GM23338 (cell line): ENCODE measurements at regions not wholly inside any gene's neighbourhood (a gene's known extent, or its start where the extent isn't known, plus 50 kb on each side); places are given as distances from the start of the nearest gene placed in this dataset.

ENCODE experiments used
- ATAC-seq: fragments of 200-7000 bp; cut with Tn5 transposase; 3 replicates; pipeline ENCODE4 v1.9.1; 2020
- DNase-seq: peaks from one replicate; pipeline ENCODE4 v3.0.0-alpha.2; 2015; ENCODE audit warnings: low spot score
- H2AFZ ChIP-seq: fragments of 200-600 bp; sonication (generic); 2 replicates; pipeline ENCODE4 v1.8.0; 2016; ENCODE audit warnings: antibody characterized with exemption, mild to moderate bottlenecking, moderate library complexity
- H3F3A ChIP-seq: fragments of 200-600 bp; sonication (generic); replicated peaks from 2 replicates; pipeline ENCODE4 v1.8.0; 2017; ENCODE audit warnings: antibody characterized with exemption, mixed run types, low read depth
- H3K27ac ChIP-seq: fragments of 200-600 bp; sonication (generic); 2 replicates; pipeline ENCODE4 v1.6.1; 2016; ENCODE audit warnings: low read depth
- H3K27me3 ChIP-seq: fragments of 200-600 bp; sonication (generic); 2 replicates; pipeline ENCODE4 v1.8.0; 2016; ENCODE audit warnings: mild to moderate bottlenecking, mixed run types, moderate library complexity; ENCODE audit not compliant: insufficient read depth
- H3K36me3 ChIP-seq: fragments of 200-600 bp; sonication (generic); 2 replicates; pipeline ENCODE4 v1.8.0; 2016; ENCODE audit warnings: mild to moderate bottlenecking; ENCODE audit not compliant: insufficient read depth
- H3K4me1 ChIP-seq: fragments of 200-600 bp; sonication (generic); 2 replicates; pipeline ENCODE4 v1.8.0; 2016; ENCODE audit warnings: mild to moderate bottlenecking, moderate library complexity; ENCODE audit not compliant: insufficient read depth
- H3K4me2 ChIP-seq: fragments of 200-600 bp; sonication (generic); 2 replicates; pipeline ENCODE4 v1.7.1; 2017; ENCODE audit warnings: mixed run types
- H3K4me3 ChIP-seq: fragments of 200-600 bp; sonication (generic); 2 replicates; pipeline ENCODE4 v1.6.1; 2016; ENCODE audit warnings: mixed run types
- H3K79me2 ChIP-seq: fragments of 200-600 bp; sonication (generic); replicated peaks from 2 replicates; pipeline ENCODE4 v1.8.0; 2017; ENCODE audit warnings: mild to moderate bottlenecking; ENCODE audit not compliant: insufficient read depth
- H3K9me2 ChIP-seq: fragments of 200-600 bp; sonication (generic); 2 replicates; pipeline ENCODE4 v1.8.0; 2017; ENCODE audit not compliant: insufficient read depth
- H4K20me1 ChIP-seq: fragments of 200-600 bp; sonication (generic); replicated peaks from 2 replicates; pipeline ENCODE4 v1.8.0; 2017; ENCODE audit warnings: mild to moderate bottlenecking; ENCODE audit not compliant: insufficient read depth
- H3K27ac Mint-ChIP-seq: 2 replicates; pipeline ENCODE4 v1.8.0; 2020; ENCODE audit warnings: inconsistent platforms, mild to moderate bottlenecking, moderate library complexity, mixed read lengths
- H3K27me3 Mint-ChIP-seq: 3 replicates; pipeline ENCODE4 v1.8.0; 2022; ENCODE audit warnings: low read depth, mild to moderate bottlenecking, moderate library complexity, mixed read lengths, inconsistent platforms; ENCODE audit not compliant: insufficient read depth, poor library complexity
- H3K36me3 Mint-ChIP-seq: 3 replicates; pipeline ENCODE4 v1.8.0; 2021; ENCODE audit warnings: low read depth, mild to moderate bottlenecking, inconsistent platforms, moderate library complexity, mixed read lengths
- H3K4me1 Mint-ChIP-seq: 3 replicates; pipeline ENCODE4 v1.8.0; 2020; ENCODE audit warnings: mild to moderate bottlenecking, inconsistent platforms, mixed read lengths
- H3K4me3 Mint-ChIP-seq: 3 replicates; pipeline ENCODE4 v1.8.0; 2021; ENCODE audit warnings: moderate library complexity, mild to moderate bottlenecking, inconsistent platforms, mixed read lengths
- H3K9me3 Mint-ChIP-seq: 3 replicates; pipeline ENCODE4 v1.8.0; 2020; ENCODE audit warnings: moderate library complexity, mild to moderate bottlenecking, inconsistent platforms, mixed read lengths
- CREB1 ChIP-seq: fragments of 250-450 bp; sonication (Bioruptor Pico); IDR thresholded peaks from 2 replicates; pipeline ENCODE4 v1.5.0; 2020; ENCODE audit warnings: low read depth, mild to moderate bottlenecking, moderate library complexity
- ETS1 ChIP-seq: IDR thresholded peaks from 2 replicates; pipeline ENCODE4 v1.6.1; 2016; ENCODE audit warnings: antibody characterized with exemption
- EZH2 ChIP-seq: fragments of 200-600 bp; sonication (generic); IDR thresholded peaks from one replicate; pipeline ENCODE4 v1.8.0; 2017; ENCODE audit warnings: antibody characterized with exemption, mild to moderate bottlenecking, low read depth; ENCODE audit not compliant: unreplicated experiment
- EZH2phosphoT487 ChIP-seq: fragments of 200-600 bp; sonication (generic); IDR thresholded peaks from one replicate; pipeline ENCODE4 v1.8.1; 2018; ENCODE audit warnings: antibody characterized with exemption; ENCODE audit not compliant: unreplicated experiment
- JUNB ChIP-seq: IDR thresholded peaks from one replicate; pipeline ENCODE4 v1.6.1; 2016; ENCODE audit warnings: antibody characterized with exemption; ENCODE audit not compliant: unreplicated experiment
- NANOG ChIP-seq: IDR thresholded peaks from 2 replicates; pipeline ENCODE4 v1.6.1; 2016; ENCODE audit warnings: antibody characterized with exemption, borderline replicate concordance
- POLR2AphosphoS5 ChIP-seq: IDR thresholded peaks from 2 replicates; pipeline ENCODE4 v1.6.1; 2016; ENCODE audit warnings: antibody characterized with exemption, low read depth
- STAT1 ChIP-seq: IDR thresholded peaks from one replicate; pipeline ENCODE4 v1.6.1; 2016; ENCODE audit warnings: antibody characterized with exemption; ENCODE audit not compliant: unreplicated experiment
- ZNF114 ChIP-seq: fragments of 250-450 bp; sonication (Bioruptor Pico); IDR thresholded peaks from 2 replicates; pipeline ENCODE4 v1.5.0; 2020; ENCODE audit warnings: mild to moderate bottlenecking, moderate library complexity
- ZNF331 ChIP-seq: fragments of 250-450 bp; sonication (Bioruptor Pico); IDR thresholded peaks from 2 replicates; pipeline ENCODE4 v1.5.0; 2020; ENCODE audit warnings: low read depth, mild to moderate bottlenecking, moderate library complexity
- TF ChIP-seq, protein P1 (sequence below): fragments of 250-450 bp; sonication (Bioruptor Pico); IDR thresholded peaks from 2 replicates; pipeline ENCODE4 v1.5.0; 2020; ENCODE audit warnings: mild to moderate bottlenecking, moderate library complexity
- TF ChIP-seq, protein P2 (sequence below), 2 experiments: fragments of 200-600 bp in 1 of 2; sonication (generic) in 1 of 2; conservative IDR thresholded peaks; 2 replicates each; pipeline versions ENCODE4 v1.5.1 to v1.6.1; 2016 to 2017; ENCODE audit warnings: antibody characterized with exemption in 2 of 2, low read depth in 2 of 2, mild to moderate bottlenecking in 2 of 2, moderate library complexity in 1 of 2

- DNase-seq (no peak), ATAC-seq (no peak)
- H3K9me3 Mint-ChIP-seq = no peaks in the 10 kb centered on the region
- H3F3A ChIP-seq = no peaks in the 10 kb centered on the region
- H3K4me1 Mint-ChIP-seq = peaks cover 8% of the 10 kb centered on the region; the same call in 2 of the 3 replicates
- H3K79me2 ChIP-seq = no peaks in the 10 kb centered on the region
- H3K4me3 ChIP-seq = no peak overlapping the region
- H3K36me3 Mint-ChIP-seq = no peaks in the 10 kb centered on the region
- peaks cover 3% of the 10 kb centered on the region; the same call in 1 of the 2 replicates for H3K9me2 ChIP-seq
- no peak overlapping the region for H3K27ac ChIP-seq
- no peak overlapping the region for H3K4me2 ChIP-seq
- H3K4me3 Mint-ChIP-seq = no peak overlapping the region
- H2AFZ ChIP-seq = peak overlapping the region; percentile 78
- no peaks in the 10 kb centered on the region for H3K27me3 ChIP-seq
- TF ChIP-seq EZH2phosphoT487 = no peak
- TF ChIP-seq STAT1 = no peak
- no peak for TF ChIP-seq EZH2
- no peak for TF ChIP-seq ZNF331 (CRISPR knock-in tag)
- no peaks in the 10 kb centered on the region for H4K20me1 ChIP-seq
- H3K4me1 ChIP-seq = peaks cover 4% of the 10 kb centered on the region; the same call in 1 of the 2 replicates
- H3K27me3 Mint-ChIP-seq = no peaks in the 10 kb centered on the region
- no peaks in the 10 kb centered on the region for H3K36me3 ChIP-seq
- H3K27ac Mint-ChIP-seq = no peak overlapping the region
Measured at GRCh38 chr12:78269620-78270019, 438.9 kb downstream of the NAV3 start.

GRCh38 chr12:78271546-78271945 is 440.9 kb downstream of the NAV3 start:
- no peaks in the 10 kb centered on the region for H3F3A ChIP-seq
- no peak overlapping the region for H3K4me2 ChIP-seq
- DNase-seq = no peak
- ATAC-seq = no peak
- no peak overlapping the region for H3K4me3 ChIP-seq
- no peaks in the 10 kb centered on the region for H4K20me1 ChIP-seq
- no peak overlapping the region for H3K27ac Mint-ChIP-seq
- H3K4me3 Mint-ChIP-seq = no peak overlapping the region
- H3K9me2 ChIP-seq = peaks cover 3% of the 10 kb centered on the region; the same call in 1 of the 2 replicates
- no peak overlapping the region for H2AFZ ChIP-seq
- H3K27me3 Mint-ChIP-seq = no peaks in the 10 kb centered on the region
- H3K36me3 Mint-ChIP-seq = no peaks in the 10 kb centered on the region
- H3K27ac ChIP-seq = no peak overlapping the region
- no peaks in the 10 kb centered on the region for H3K4me1 ChIP-seq
- no peaks in the 10 kb centered on the region for H3K4me1 Mint-ChIP-seq
- H3K79me2 ChIP-seq = no peaks in the 10 kb centered on the region
- no peaks in the 10 kb centered on the region for H3K27me3 ChIP-seq
- H3K9me3 Mint-ChIP-seq = no peaks in the 10 kb centered on the region
- H3K36me3 ChIP-seq = no peaks in the 10 kb centered on the region
- no peak for TF ChIP-seq EZH2phosphoT487
- TF ChIP-seq EZH2 = no peak
- no peak for TF ChIP-seq NANOG
- no peak for TF ChIP-seq STAT1
- TF ChIP-seq, protein P1, sequence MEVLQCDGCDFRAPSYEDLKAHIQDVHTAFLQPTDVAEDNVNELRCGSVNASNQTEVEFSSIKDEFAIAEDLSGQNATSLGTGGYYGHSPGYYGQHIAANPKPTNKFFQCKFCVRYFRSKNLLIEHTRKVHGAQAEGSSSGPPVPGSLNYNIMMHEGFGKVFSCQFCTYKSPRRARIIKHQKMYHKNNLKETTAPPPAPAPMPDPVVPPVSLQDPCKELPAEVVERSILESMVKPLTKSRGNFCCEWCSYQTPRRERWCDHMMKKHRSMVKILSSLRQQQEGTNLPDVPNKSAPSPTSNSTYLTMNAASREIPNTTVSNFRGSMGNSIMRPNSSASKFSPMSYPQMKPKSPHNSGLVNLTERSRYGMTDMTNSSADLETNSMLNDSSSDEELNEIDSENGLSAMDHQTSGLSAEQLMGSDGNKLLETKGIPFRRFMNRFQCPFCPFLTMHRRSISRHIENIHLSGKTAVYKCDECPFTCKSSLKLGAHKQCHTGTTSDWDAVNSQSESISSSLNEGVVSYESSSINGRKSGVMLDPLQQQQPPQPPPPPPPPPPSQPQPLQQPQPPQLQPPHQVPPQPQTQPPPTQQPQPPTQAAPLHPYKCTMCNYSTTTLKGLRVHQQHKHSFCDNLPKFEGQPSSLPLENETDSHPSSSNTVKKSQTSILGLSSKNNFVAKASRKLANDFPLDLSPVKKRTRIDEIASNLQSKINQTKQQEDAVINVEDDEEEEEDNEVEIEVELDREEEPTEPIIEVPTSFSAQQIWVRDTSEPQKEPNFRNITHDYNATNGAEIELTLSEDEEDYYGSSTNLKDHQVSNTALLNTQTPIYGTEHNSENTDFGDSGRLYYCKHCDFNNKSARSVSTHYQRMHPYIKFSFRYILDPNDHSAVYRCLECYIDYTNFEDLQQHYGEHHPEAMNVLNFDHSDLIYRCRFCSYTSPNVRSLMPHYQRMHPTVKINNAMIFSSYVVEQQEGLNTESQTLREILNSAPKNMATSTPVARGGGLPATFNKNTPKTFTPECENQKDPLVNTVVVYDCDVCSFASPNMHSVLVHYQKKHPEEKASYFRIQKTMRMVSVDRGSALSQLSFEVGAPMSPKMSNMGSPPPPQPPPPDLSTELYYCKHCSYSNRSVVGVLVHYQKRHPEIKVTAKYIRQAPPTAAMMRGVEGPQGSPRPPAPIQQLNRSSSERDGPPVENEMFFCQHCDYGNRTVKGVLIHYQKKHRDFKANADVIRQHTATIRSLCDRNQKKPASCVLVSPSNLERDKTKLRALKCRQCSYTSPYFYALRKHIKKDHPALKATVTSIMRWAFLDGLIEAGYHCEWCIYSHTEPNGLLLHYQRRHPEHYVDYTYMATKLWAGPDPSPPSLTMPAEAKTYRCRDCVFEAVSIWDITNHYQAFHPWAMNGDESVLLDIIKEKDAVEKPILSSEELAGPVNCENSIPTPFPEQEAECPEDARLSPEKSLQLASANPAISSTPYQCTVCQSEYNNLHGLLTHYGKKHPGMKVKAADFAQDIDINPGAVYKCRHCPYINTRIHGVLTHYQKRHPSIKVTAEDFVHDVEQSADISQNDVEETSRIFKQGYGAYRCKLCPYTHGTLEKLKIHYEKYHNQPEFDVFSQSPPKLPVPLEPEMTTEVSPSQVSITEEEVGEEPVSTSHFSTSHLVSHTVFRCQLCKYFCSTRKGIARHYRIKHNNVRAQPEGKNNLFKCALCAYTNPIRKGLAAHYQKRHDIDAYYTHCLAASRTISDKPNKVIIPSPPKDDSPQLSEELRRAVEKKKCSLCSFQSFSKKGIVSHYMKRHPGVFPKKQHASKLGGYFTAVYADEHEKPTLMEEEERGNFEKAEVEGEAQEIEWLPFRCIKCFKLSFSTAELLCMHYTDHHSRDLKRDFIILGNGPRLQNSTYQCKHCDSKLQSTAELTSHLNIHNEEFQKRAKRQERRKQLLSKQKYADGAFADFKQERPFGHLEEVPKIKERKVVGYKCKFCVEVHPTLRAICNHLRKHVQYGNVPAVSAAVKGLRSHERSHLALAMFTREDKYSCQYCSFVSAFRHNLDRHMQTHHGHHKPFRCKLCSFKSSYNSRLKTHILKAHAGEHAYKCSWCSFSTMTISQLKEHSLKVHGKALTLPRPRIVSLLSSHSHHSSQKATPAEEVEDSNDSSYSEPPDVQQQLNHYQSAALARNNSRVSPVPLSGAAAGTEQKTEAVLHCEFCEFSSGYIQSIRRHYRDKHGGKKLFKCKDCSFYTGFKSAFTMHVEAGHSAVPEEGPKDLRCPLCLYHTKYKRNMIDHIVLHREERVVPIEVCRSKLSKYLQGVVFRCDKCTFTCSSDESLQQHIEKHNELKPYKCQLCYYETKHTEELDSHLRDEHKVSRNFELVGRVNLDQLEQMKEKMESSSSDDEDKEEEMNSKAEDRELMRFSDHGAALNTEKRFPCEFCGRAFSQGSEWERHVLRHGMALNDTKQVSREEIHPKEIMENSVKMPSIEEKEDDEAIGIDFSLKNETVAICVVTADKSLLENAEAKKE (CRISPR knock-in tag) = no peak
- TF ChIP-seq POLR2AphosphoS5 = no peak
- no peak for TF ChIP-seq ETS1
- TF ChIP-seq JUNB = no peak
- TF ChIP-seq ZNF331 (CRISPR knock-in tag) = no peak
- TF ChIP-seq ZNF114 (CRISPR knock-in tag) = no peak
- TF ChIP-seq, protein P2, sequence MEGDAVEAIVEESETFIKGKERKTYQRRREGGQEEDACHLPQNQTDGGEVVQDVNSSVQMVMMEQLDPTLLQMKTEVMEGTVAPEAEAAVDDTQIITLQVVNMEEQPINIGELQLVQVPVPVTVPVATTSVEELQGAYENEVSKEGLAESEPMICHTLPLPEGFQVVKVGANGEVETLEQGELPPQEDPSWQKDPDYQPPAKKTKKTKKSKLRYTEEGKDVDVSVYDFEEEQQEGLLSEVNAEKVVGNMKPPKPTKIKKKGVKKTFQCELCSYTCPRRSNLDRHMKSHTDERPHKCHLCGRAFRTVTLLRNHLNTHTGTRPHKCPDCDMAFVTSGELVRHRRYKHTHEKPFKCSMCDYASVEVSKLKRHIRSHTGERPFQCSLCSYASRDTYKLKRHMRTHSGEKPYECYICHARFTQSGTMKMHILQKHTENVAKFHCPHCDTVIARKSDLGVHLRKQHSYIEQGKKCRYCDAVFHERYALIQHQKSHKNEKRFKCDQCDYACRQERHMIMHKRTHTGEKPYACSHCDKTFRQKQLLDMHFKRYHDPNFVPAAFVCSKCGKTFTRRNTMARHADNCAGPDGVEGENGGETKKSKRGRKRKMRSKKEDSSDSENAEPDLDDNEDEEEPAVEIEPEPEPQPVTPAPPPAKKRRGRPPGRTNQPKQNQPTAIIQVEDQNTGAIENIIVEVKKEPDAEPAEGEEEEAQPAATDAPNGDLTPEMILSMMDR (conservative IDR thresholded peaks at IDR 0.05; ENCODE audit: low read depth in 2 of 2) = no peak
- no peak for TF ChIP-seq CREB1
